ENCODE measurements at regions not wholly inside any gene's neighbourhood (a gene's known extent, or its start where the extent isn't known, plus 50 kb on each side); places are given as distances from the start of the nearest gene placed in this dataset.

DNA sequence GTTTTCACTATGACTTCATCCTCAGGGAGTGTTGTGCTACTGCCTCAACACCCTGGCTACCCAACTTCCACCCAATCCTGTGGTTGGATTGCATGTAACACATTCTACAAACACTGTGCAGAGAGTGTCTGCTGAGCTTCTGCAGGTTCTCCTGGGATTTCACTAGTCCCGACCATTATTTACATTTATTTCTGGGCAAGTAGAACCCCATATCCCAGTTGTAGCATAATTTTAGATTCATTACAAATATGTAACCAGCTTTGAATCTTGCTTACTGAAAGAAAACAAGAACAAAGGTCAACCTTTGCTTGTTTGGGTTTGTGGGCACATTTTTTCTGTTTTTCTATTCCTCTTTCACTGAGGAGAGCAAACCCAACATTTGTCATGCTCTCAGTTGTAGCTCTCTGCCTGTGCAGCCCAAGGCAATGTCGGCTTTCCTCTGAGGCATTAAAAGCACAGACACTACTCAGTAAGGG is 2036.1 kb upstream of the LRRTM1 start:
- Histone ChIP-seq H4K20me1 (ENCODE audit: control insufficient read depth, extremely low read depth, insufficient read depth, low read length) (no peaks in the 10 kb centered on the region), H3K4me2 (ENCODE audit: control insufficient read depth, extremely low read depth, insufficient read depth, low read depth, low read length) (no peak overlapping the region), H3K9me1 (ENCODE audit: control insufficient read depth, extremely low read depth, insufficient read depth, low read length) (no peaks in the 10 kb centered on the region), H3K27me3 (ENCODE audit: control insufficient read depth, extremely low read depth, insufficient read depth, low read length) (no peaks in the 10 kb centered on the region), H3K4me1 (ENCODE audit: control insufficient read depth, extremely low read depth, insufficient read depth, low read length) (no peaks in the 10 kb centered on the region), H3K36me3 (ENCODE audit: control insufficient read depth in 2 of 2, extremely low read depth in 1 of 2, insufficient read depth in 2 of 2, low read length in 2 of 2) (no peaks in the 10 kb centered on the region), H3K79me2 (ENCODE audit: control insufficient read depth, insufficient read depth, low read length) (no peaks in the 10 kb centered on the region), H3K27ac (ENCODE audit: control insufficient read depth, insufficient read depth, low read length) (no peak overlapping the region), H3K9ac (ENCODE audit: control insufficient read depth, extremely low read depth, insufficient read depth, low read length) (no peak overlapping the region), H2AFZ (ENCODE audit: control insufficient read depth, low read length) (no peak overlapping the region), H3K9me3 (ENCODE audit: control insufficient read depth, low read depth, low read length) (no peaks in the 10 kb centered on the region), H3K4me3 (ENCODE audit: control insufficient read depth in 2 of 3, extremely low read depth in 1 of 3, insufficient read depth in 2 of 3, low read depth in 1 of 3, low read length in 3 of 3) (no peak overlapping the region)
- TF ChIP-seq EZH2 (IDR thresholded peaks at IDR 0.05; ENCODE audit: low read length), result no peak
- TF ChIP-seq, protein P1, sequence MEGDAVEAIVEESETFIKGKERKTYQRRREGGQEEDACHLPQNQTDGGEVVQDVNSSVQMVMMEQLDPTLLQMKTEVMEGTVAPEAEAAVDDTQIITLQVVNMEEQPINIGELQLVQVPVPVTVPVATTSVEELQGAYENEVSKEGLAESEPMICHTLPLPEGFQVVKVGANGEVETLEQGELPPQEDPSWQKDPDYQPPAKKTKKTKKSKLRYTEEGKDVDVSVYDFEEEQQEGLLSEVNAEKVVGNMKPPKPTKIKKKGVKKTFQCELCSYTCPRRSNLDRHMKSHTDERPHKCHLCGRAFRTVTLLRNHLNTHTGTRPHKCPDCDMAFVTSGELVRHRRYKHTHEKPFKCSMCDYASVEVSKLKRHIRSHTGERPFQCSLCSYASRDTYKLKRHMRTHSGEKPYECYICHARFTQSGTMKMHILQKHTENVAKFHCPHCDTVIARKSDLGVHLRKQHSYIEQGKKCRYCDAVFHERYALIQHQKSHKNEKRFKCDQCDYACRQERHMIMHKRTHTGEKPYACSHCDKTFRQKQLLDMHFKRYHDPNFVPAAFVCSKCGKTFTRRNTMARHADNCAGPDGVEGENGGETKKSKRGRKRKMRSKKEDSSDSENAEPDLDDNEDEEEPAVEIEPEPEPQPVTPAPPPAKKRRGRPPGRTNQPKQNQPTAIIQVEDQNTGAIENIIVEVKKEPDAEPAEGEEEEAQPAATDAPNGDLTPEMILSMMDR (optimal IDR thresholded peaks at IDR 0.05 in 1 of 3, IDR thresholded peaks at IDR 0.05 in 1 of 3, conservative IDR thresholded peaks at IDR 0.05 in 1 of 3; ENCODE audit: extremely low read depth in 1 of 3, insufficient read depth in 2 of 3, low read length in 3 of 3), result no peak
- DNase-seq (ENCODE audit: low read depth, low spot score) (no peak), FAIRE-seq (no peak)
- dilution Hi-C loops (cut with MboI; ENCODE audit: extremely low pct_ligation_motif_present, low sequenced_read_pairs), result no loop called here

DNA sequence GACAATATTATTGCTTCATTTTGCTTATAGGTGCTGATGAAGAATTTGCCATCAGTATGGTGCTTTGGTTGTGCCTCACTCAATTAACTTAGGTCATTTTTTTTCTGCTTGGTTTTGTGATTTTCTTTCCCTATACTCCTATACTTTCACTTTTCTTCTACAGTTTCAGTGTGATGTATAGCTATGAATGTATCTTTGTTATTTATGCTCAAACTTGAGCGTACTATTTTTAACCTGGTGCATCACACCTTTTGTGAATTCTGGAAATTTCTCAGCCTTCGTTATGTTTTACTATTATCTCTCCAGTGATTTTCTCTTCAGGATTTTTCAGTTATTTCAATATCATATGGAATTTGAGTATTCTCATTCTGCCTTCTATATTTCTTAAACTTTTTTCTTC is 2035.3 kb upstream of the LRRTM1 start:
- FAIRE-seq (no peak), DNase-seq (ENCODE audit: low read depth, low spot score) (no peak)
- H3K9me1 ChIP-seq (ENCODE audit: control insufficient read depth, extremely low read depth, insufficient read depth, low read length), result no peaks in the 10 kb centered on the region
- no peak overlapping the region for H3K4me3 ChIP-seq (ENCODE audit: control insufficient read depth in 2 of 3, extremely low read depth in 1 of 3, insufficient read depth in 2 of 3, low read depth in 1 of 3, low read length in 3 of 3)
- no peaks in the 10 kb centered on the region for H3K9me3 ChIP-seq (ENCODE audit: control insufficient read depth, low read depth, low read length)
- H3K9ac ChIP-seq (ENCODE audit: control insufficient read depth, extremely low read depth, insufficient read depth, low read length), result no peak overlapping the region
- H3K4me2 ChIP-seq (ENCODE audit: control insufficient read depth, extremely low read depth, insufficient read depth, low read depth, low read length), result no peak overlapping the region
- H3K79me2 ChIP-seq (ENCODE audit: control insufficient read depth, insufficient read depth, low read length), result no peaks in the 10 kb centered on the region
- no peaks in the 10 kb centered on the region for H4K20me1 ChIP-seq (ENCODE audit: control insufficient read depth, extremely low read depth, insufficient read depth, low read length)
- H2AFZ ChIP-seq (ENCODE audit: control insufficient read depth, low read length), result no peak overlapping the region
- no peak overlapping the region for H3K27ac ChIP-seq (ENCODE audit: control insufficient read depth, insufficient read depth, low read length)
- H3K36me3 ChIP-seq (ENCODE audit: control insufficient read depth in 2 of 2, extremely low read depth in 1 of 2, insufficient read depth in 2 of 2, low read length in 2 of 2), result no peaks in the 10 kb centered on the region
- H3K27me3 ChIP-seq (ENCODE audit: control insufficient read depth, extremely low read depth, insufficient read depth, low read length), result no peaks in the 10 kb centered on the region
- TF ChIP-seq, protein P1 (optimal IDR thresholded peaks at IDR 0.05 in 1 of 3, IDR thresholded peaks at IDR 0.05 in 1 of 3, conservative IDR thresholded peaks at IDR 0.05 in 1 of 3; ENCODE audit: extremely low read depth in 1 of 3, insufficient read depth in 2 of 3, low read length in 3 of 3), result no peak
- no peak for TF ChIP-seq EZH2 (IDR thresholded peaks at IDR 0.05; ENCODE audit: low read length)
- no peaks in the 10 kb centered on the region for H3K4me1 ChIP-seq (ENCODE audit: control insufficient read depth, extremely low read depth, insufficient read depth, low read length)
- dilution Hi-C loops (cut with MboI; ENCODE audit: extremely low pct_ligation_motif_present, low sequenced_read_pairs), result no loop called here
